ENCODE measurements at regions not wholly inside any gene's neighbourhood (a gene's known extent, or its start where the extent isn't known, plus 50 kb on each side); places are given as distances from the start of the nearest gene placed in this dataset.
A peak's percentile ranks its signal among the peaks of the same experiment; 100 is the strongest.
"Not testable (repeated sequence)": the region's sequence is repeated elsewhere in the genome, so short reads cannot be mapped to it uniquely, and the experiment has no call there.

DNA sequence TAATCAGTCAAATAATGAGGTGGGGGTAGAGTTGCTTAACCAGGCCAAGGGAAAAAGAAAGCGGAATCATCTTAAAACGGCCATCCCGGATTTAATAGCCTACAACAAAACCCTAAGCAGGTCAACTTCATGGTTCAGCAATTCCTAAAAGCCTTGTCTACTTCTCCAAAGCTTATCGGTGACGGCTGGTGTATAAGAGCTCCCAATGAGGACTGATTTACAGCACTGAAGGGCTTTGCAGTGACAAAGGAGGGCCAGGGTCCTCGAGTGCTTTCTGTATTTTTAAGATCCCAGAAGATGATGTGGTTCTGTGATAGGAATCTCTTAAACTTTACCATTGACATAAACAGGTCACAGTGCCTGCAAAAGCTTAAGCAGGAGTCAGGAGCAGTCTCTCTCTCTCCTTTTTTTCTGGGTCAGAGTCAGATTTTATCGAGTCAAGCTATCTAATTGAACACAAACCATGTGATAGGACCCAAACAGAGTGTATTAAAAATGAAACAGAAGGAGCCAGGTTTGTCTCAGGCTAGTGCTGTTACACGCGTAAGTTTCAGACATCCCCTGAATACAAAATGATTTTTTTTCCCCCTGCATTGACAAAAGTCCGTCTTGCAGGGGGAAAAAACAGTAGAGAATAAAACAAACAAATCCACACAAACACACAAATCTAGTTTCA is 663.6 kb upstream of the ZNF608 start:
- no peak for DNase-seq

DNA sequence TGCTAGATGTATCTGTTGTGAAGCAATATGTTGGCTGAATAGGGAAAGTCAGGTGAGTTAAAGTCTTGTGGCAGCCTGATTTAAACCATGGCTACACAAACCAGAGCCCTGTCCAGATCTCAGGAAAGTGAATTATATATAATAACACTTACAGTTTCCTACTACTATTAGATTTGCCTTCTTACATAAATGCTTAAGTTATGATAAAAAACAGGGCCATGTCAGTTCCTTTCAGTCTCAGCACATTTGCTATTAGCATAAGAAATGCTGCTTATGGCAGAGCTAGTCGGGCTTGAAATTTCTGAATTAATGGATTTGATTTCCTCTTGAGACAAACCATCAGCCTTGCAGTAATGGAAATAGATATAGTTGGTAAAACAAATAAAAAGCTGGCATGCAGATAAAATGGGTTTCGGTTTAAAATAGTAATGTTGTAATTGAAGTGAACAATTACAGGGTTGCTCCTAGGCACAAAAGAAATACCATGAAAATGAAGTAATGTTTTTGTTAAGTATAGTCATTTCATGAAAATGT is 664.2 kb upstream of the ZNF608 start:
- peak; percentile 40 for DNase-seq

DNA sequence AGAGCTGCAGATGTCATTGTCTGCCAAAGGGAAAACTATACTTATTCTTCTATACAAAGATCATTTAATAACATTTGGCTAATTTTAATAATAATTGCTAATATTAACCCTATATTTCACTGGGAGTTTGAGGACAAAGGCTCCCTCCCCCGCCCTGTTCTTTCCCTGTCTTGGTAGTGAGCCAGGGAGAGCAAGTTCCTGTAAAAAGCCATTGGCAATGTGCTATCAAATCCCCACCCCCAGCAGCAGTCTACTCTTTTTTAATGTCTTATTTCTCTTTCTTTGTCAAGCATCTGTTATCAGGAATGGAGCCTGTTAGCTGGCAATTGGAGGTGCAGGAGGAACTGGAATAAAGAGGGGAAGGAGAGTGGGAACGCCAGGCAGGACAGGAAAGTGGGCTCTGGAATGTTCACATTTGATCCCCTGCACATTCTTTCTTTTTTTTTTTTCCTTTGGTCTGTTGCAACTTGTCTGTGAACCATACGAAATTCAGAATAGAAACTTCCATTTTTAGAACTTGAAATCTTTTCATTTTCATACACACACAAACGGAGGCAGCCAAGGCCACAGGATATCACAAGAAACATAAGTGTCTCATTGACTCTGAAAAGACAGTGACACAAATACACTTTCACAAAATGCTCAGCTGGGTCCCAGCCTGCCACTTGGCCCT is 664.8 kb upstream of the ZNF608 start:
- DNase-seq = no peak

DNA sequence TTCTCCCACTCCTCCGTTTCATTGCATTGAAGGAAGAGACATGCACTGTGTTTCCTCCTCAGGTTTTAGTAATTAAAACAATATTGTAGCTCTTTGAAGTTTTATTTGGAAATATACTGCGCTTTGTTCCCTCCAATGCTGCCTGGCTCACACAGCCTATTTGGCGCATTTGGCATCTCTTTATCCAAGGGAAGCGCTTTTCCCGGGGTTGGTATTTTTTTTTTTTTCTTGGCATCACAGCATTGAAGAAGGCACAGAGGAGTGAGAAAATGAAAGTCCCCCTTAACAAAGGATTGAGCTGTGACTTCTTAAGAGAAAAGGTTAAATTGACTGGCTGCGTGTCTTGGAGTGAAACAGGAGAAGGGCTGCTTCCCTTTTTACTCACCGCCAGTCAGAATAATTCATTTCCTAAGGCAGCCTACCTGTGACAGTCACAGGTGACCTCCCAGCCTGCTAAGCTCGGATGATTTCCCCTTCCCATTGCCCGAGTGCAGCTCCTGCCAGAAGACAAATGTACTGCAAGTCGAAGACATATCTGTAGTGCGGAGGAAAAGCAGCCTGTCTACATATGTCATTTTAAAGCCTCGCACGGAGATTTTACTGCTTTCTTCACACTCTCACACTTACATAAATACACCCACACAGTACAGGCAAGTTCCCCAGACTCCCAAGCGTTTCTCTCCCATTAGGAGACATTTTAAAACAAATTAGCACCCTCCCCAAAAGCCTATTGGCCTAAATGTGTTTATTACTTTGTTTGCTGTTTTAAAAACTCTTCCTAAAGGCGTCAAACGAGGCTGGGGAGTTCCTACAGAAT is 665.5 kb upstream of the ZNF608 start:
- DNase-seq = no peak

DNA sequence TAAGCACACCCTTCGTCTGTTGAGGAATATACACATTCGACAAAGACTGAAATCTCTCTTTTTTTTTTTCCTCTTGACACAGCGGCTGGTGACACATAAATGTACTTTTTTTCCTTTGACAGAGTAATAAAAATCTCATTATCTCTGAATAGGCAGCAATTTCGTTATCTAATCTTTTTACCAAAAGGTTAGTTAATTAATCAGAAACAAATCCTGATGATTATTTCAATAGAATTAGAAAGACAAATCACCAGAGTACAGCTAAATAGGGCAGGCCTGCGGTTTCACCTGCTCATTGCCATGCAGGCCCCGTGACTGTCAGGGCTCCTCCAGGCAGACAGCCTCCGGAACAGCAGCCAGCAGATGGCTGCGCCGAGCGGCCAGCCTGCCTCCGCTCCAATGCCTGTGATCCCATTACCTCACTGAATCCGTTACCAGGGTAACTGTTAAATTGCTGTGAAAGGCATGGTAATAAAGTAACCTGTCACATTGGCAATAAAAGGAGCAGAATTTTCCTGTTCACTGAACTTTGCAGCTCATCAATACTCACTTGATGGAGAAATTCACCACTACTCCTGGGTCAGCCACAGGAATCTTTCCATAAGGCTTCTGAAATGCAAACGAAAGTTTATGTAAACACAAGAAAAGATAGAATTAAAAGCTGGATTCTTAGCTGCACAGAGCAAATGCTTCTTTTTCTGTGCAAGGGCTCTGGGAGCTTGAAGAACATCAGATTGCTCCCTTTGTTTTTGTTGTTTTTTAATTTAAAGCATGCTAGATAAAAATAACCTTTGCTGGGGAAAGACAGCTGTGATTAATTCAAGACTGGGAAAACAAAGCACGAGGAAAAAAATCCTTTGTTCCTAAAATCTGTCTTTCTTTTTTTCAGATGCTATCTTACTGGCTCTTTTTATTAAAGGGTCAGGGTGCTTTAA is 666.4 kb upstream of the ZNF608 start:
- peak; percentile 88 for DNase-seq

DNA sequence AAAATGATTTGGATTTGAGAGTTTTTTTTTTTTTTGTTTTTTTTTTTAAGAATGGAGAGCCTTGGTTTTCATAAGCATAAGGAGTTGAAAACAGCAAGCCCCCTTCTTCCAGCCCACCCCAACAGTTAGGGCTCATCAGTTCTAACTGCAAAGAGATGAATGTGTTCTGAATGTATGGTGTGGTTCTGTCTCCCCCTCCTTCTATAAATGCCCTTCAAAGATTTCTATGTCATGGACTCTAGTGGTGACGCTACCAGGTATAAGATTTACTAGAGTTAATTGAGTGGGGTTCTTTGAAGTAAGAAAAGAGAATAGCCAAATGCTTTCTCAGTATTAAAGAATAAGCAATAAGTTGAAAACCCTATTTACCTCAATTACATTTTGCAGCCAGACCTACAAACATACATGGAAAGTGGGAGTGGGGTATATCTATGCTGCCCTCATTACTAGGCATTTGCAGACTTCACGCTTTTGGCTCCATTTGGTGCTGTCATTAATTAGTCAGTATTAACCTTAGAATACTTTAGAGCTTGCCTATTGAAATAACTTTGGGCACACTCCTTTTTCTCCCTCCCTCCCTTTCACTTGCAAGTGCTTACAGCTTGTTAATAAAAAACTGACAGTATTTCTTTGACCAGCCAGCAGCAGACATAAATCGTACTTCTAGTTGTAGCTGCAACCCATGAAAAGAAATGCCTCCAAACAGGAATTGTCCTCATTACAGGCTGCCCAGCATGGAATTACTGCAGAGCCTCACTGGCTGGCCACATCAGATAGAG is 667.2 kb upstream of the ZNF608 start:
- DNase-seq = no peak

DNA sequence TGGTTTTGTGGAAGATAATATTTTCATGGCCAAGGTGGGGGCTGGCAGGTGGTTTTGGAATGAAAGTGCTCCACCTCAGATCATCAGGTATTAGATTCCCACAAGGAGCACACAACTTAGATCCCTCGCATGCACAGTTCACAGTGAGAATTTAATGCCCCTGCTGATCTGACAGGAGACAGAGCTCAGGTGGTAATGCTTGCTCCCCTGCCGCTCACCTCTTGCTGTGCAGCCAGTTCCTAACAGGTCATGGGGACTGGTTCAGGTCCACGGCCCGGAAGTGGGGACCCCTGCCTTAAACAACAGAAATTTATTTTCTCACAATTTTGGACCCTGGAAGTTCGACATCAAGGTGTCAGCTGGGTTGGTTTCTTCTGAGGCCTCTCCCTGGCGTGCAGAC is 668.7 kb upstream of the ZNF608 start:
- DNase-seq = no peak

DNA sequence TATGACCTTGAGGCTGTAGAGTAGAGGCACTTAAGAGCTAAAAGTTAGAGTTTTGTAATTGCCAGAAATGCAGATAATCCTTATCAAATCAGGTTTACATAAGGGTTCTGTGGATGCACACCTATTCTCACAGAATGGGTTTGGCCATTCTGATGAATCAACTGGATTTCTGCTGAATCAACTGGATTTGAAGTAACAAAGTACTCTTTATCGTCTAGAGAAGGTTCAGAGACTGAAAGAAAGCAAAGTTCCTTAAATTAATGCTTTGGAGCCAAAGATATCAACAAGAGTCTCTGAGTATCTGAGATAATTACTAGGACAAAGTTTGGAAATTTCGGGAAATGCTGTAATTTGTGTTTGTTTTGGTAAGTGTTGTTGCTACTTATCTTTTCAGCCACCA is 669.6 kb upstream of the ZNF608 start:
- no peak for DNase-seq

DNA sequence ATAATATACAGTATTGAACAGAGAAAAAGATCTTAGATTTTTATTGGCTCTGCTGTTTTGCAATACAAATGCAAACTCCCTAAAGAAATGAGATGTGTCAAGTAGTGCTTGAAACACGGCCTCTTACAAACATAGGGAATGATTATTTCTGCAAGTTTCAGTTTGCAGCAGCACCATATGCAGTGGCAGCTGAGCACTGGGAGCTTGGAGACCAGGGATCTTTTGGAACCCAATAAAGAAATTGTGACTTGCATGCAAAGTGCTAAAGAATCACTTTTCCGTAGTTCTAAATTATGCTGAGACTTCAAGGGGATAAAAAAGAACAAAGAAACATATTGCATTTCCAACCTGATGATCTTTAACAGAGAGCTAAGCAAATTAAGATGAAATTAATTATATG is 674.6 kb upstream of the ZNF608 start:
- DNase-seq = no peak

DNA sequence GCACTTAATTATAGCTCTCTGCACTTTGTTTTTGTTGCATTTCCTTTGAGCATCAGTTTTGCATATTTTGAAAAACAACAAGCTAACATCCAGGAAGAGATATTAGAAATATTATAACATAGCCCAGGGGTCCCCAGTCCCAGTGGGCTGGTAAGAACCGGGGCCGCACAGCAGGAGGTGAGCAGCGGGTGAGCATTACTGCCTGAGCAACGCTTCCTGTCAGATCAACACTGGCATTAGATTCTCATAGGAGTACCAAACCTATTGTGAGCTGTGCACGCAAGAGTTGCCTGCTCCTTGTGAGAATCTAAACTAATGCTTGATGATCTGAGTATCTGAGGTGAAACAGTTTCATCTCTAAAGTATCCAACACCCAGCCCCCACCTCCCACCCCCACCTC is 675.9 kb upstream of the ZNF608 start:
- no peak for DNase-seq

DNA sequence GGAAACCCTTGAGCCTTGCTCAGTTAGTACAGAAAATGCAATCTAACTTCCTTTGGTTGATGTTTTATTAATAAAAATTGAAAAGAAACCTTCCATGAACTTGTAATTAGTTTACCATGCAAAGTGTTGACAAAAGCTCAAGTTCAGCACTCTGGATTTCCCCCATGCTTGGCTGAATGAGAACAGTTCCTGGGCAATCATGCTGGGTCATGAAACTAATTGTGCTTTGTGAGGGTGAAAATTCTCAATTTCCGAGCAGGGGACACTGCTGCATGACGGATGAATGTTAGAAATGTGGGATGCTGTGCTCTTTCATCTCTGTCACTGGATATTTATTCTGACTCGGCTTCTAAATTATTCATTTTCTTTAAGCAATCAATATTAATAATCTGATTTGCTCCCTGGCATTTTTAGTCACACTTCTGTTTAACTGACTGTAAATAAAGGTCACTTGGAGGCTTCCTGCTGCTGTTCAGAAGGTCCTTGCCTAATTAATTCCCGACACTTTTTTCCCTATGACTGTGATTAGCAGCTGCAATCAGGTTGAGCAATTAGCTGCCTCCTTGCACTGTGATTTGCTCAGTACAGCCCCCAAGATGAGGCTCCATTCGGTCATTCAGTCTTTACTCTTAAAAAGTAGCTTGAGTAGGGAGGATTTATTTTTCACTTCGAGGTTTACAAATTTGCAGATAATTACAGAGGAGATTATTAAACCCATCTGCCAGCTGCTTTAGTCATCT is 678.1 kb upstream of the ZNF608 start:
- DNase-seq = no peak

DNA sequence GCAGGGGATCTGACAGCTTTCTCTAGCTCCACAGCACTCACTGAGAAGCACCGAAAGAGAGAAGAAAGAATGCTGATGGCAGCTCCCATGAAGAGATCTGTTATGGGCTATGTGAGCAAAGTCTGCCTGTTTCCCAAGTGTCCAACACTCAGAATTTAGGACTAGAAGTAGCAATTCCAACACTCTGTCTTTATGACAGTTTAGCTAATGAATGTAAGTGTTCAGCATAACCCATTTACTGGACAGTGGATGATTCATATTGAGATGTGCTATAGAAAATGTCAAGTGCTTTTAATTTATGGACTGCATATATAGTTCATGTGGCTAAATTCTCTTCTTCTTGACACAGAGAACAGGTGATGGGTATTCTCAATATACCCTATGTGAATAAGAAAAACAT is 683.1 kb upstream of the ZNF608 start:
- no peak for DNase-seq

DNA sequence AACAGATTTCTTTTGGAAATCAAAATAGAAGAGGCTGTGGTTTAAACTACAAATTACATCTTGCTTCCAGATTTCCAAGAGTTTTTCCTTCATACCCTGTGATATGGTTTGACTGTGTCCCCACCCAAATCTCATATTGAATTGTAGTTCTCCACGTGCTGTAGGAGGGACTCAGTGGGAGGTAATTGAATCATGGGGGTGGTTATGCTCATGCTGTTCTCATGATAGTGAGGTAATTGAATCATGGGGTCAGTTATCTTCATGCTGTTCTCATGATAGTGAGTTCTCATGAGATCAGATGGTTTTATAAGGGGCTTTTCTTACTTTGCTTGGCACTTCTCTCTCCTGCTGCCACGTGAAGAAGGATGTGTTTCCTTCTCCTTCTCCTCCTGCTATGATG is 687.0 kb upstream of the ZNF608 start:
- DNase-seq = no peak

DNA sequence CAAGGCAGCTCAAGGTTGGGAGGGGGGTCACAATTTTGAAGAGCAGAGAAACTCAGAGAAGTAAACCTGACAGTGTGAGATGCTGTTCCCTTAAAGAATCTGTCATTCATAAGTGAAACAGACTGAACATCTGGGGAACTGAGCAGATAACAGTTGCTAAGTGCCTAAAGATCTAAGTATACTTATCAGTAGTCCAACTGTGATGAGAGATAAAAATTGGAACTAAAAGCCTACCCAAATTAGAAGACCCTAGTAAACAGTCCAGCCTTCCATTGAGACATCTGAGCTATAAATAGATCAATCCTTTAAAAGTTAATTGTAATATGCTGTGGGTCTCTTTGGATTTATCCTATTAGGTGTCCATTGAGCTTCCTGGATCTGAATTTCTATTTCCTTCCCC is 692.8 kb upstream of the ZNF608 start:
- DNase-seq = no peak

DNA sequence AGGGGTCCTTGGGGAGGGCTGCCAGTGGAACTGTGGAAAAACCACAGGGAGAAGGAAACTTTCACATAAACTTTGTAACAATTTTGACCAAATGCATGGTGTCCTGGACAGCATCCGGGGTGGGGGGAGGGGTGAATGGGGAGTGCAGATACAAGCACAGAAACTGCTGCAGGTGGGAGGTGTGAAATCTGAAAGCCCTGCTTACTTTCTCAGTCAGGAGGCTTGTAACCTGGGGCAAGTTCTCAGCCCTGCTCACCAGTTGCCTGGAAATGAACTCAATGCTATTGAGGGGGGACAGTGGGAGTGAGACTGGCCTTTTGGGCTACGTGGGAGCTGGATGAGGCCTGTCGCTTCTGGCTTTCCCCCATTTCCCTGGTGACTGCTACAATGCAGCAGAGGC is 694.5 kb upstream of the ZNF608 start:
- no peak for DNase-seq

DNA sequence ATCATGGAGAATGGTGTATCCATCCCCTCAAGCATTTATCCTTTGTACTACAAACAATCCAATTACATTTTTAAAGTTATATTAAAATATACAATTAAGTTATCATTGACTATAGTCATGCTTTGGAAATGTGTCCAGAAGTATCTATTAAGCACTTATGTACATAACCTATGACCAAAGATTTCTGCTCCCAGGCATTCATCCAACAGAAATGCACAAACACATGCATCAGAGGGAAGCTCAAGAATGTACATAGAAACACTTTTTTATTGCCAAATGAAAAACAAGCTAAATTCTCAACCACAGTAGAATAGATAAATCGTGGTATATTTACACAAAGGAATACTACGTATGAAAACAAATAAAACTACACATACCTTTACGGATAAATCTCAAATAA is 700.5 kb upstream of the ZNF608 start:
- DNase-seq = no peak

DNA sequence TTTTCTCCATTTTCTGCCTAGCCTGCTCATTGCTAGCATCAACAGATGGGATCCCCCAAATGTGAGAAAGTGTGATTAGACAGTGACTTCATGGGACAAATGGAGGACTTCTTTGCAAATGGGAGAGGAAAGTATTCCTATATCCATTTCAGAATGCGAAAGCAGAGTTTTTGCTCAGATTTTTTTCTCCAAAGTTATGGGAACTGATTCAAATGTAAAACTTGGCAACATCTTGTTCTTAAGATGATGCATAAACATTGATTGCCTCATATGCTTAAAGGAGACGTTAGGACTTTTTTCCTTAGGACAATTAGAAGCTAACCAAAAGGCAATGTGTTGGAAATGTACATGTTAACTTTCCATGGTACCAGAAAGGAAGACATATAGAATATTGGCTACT is 704.3 kb upstream of the ZNF608 start:
- no peak for DNase-seq

DNA sequence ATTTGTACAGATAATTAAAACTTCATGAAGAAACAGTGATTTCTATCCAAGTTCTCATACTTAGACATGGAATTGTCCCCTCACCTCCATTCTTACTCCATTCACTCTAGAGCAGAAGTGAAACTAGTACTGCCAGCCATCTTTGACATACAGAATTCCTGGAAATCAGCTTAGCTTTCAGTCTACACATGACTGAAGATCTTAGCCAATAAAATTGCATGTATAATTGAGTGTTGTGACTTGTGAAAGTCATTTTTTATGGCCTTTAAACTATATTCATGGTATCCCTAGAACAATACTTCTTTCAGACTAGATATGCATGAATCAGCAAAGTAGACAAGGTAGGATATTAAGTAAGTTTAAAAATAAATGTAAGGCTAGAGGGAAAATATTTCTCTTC is 705.2 kb upstream of the ZNF608 start:
- DNase-seq = no peak

DNA sequence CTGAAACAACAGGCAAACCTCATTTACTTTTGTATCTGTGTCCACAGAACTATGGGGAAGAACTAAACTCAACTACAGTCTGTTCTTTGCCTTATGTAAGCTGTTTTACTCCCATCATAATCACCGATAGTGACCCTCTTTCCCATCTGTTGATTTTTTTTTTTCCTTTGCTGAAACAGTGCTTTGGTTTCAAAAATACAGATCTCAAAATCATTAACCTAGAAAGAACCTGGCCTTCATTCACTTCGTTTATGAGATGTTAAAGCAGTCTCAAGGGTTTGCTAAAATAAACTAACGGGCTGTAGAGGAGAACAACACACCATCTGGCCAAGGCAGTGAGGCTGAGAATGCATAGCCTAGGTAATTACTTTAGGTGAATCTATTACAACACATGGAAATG is 706.6 kb upstream of the ZNF608 start:
- no peak for DNase-seq

DNA sequence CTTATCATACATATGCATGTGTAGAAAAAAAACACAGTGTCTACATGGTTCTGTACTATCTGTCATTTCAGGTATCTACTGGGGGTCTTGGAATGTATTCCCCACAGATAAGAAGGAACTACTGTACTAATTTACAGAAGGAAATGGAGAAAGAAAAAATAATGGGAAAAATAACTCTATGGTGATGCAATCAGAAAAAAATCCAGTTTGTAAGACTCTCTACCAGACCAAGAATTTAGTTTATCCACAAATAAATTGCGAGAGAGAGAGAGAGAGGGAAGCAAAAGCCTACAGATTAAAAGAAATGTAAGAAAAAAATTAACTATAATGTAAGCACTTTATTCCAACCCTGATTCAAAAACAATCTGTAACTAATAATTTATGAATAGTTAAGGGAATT is 708.6 kb upstream of the ZNF608 start:
- no peak for DNase-seq

DNA sequence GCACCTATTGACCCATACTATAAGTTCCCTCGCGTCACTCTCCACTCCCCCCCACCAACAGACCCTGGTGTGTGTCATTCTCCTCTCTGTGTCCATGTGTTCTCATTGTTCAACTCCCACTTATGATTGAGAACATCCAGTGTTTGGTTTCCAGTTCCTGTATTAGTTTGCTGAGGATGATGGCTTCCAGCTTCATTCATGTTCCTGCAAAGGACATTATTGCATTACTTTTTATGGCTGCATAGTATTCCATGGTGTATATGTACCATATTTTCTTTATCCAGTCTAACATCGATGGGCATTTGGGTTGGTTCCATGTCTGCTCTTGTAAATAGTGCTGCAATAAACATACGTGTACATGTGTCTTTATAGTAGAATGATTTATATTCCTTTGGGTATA is 709.6 kb upstream of the ZNF608 start:
- not testable (repeated sequence) for DNase-seq

Data from NCI-H2081 treated with DMSO at 0.1 percent for 48 hours (cell line).